ENCODE measurements at regions not wholly inside any gene's neighbourhood (a gene's known extent, or its start where the extent isn't known, plus 50 kb on each side); places are given as distances from the start of the nearest gene placed in this dataset.

DNA sequence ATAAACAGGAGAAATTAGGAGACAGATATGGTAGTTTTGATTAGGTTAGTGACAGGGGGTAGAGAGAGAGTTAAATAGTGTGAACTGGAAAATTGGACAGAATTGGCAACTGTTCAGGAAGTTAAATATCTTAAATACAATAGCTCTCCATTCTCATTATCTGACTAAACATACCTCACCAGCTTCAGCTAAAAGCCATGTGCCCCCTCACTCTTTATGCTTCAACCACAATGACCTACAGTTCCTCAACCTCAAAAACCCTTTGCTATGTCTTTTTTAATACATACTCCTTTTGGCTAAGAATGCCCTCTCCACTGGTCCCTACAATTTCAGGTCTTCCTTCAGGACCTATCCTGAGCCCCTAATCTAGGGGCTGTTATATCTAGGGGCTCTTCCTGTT, 740.2 kb upstream of the ZEB2 start:
- Histone ChIP-seq H3K36me3 (ENCODE audit: low read depth, low read length) (no peaks in the 10 kb centered on the region), H3K4me3 (ENCODE audit: low read length) (no peak overlapping the region), H3K4me1 (ENCODE audit: insufficient read depth, low read length) (no peaks in the 10 kb centered on the region), H3K9me3 (ENCODE audit: low read length) (no peaks in the 10 kb centered on the region), H3F3A (ENCODE audit: low read length, unreplicated experiment) (no peaks in the 10 kb centered on the region), H3K4me2 (ENCODE audit: low read length) (no peak overlapping the region), H3K9me2 (replicated peaks; ENCODE audit: low read length) (no peaks in the 10 kb centered on the region), H3K79me2 (ENCODE audit: low read length) (no peaks in the 10 kb centered on the region), H3K9ac (ENCODE audit: low read length) (no peak overlapping the region), H2AFZ (ENCODE audit: low read length) (no peak overlapping the region), H4K20me1 (ENCODE audit: low read length) (no peaks in the 10 kb centered on the region), H3K27me3 (ENCODE audit: low read length) (no peaks in the 10 kb centered on the region), H3K27ac (ENCODE audit: low read length) (no peak overlapping the region)
- CTCF ChIA-PET: no interaction called here
- no peak for TF ChIP-seq EZH2phosphoT487 (IDR thresholded peaks at IDR 0.05; ENCODE audit: borderline replicate concordance, low read length)
- TF ChIP-seq EZH2 (IDR thresholded peaks at IDR 0.05; ENCODE audit: low read length, unreplicated experiment): no peak
- TF ChIP-seq, protein P1, sequence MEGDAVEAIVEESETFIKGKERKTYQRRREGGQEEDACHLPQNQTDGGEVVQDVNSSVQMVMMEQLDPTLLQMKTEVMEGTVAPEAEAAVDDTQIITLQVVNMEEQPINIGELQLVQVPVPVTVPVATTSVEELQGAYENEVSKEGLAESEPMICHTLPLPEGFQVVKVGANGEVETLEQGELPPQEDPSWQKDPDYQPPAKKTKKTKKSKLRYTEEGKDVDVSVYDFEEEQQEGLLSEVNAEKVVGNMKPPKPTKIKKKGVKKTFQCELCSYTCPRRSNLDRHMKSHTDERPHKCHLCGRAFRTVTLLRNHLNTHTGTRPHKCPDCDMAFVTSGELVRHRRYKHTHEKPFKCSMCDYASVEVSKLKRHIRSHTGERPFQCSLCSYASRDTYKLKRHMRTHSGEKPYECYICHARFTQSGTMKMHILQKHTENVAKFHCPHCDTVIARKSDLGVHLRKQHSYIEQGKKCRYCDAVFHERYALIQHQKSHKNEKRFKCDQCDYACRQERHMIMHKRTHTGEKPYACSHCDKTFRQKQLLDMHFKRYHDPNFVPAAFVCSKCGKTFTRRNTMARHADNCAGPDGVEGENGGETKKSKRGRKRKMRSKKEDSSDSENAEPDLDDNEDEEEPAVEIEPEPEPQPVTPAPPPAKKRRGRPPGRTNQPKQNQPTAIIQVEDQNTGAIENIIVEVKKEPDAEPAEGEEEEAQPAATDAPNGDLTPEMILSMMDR (conservative IDR thresholded peaks at IDR 0.05; ENCODE audit: low read depth, low read length): no peak
- ATAC-seq (no peak), DNase-seq (no peak)
- no TSS peak for BruUV-seq (replicated peaks)
- POLR2A ChIA-PET (ENCODE audit: unreplicated experiment): no interaction called here
- intact Hi-C loops (cut with micrococcal nuclease): no loop called here

DNA sequence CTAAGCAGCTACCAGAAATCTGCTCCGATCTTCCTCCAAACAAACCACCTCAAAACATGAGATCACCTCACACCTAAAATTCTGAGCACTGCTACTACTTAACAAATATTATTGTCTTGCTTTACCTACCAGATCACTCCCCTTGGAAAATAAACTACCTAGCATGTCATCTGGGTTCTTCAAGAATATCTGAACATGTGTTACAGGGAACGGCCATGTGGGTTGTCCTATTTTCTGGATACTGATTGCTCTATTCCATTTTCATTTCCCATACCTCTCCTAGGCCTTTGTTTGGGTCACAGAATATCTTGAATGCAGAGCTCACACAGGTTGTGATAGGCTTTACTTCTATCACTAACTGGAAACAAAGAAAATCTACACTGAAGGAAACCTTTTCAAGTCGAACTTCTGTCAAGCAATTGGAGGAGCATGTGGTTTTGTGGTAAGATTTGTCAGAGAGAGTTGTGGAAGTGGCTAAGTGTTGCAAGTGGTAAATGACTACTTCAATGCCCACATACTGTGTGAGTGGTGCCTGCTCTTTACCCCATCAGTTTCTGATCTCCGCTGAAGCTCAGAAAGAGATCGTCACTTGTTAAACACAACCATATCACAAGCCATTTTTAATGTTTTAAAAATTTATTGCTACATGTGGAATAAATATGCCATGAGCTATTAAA, 739.1 kb upstream of the ZEB2 start:
- H3K9ac ChIP-seq (ENCODE audit: low read length): no peak overlapping the region
- no peak overlapping the region for H2AFZ ChIP-seq (ENCODE audit: low read length)
- no peaks in the 10 kb centered on the region for H3K36me3 ChIP-seq (ENCODE audit: low read depth, low read length)
- H3K27ac ChIP-seq (ENCODE audit: low read length): no peak overlapping the region
- H3K79me2 ChIP-seq (ENCODE audit: low read length): no peaks in the 10 kb centered on the region
- H3K4me2 ChIP-seq (ENCODE audit: low read length): no peak overlapping the region
- H3K9me3 ChIP-seq (ENCODE audit: low read length): no peaks in the 10 kb centered on the region
- POLR2A ChIA-PET (ENCODE audit: unreplicated experiment): no interaction called here
- H3K9me2 ChIP-seq (replicated peaks; ENCODE audit: low read length): no peaks in the 10 kb centered on the region
- ATAC-seq: no peak
- no peaks in the 10 kb centered on the region for H3F3A ChIP-seq (ENCODE audit: low read length, unreplicated experiment)
- TF ChIP-seq, protein P1 (conservative IDR thresholded peaks at IDR 0.05; ENCODE audit: low read depth, low read length): no peak
- TF ChIP-seq EZH2phosphoT487 (IDR thresholded peaks at IDR 0.05; ENCODE audit: borderline replicate concordance, low read length) (no peak), EZH2 (IDR thresholded peaks at IDR 0.05; ENCODE audit: low read length, unreplicated experiment) (no peak)
- CTCF ChIA-PET: no interaction called here
- intact Hi-C loops (cut with micrococcal nuclease): no loop called here
- no peaks in the 10 kb centered on the region for H3K4me1 ChIP-seq (ENCODE audit: insufficient read depth, low read length)
- BruUV-seq (replicated peaks): no TSS peak
- no peaks in the 10 kb centered on the region for H3K27me3 ChIP-seq (ENCODE audit: low read length)
- no peaks in the 10 kb centered on the region for H4K20me1 ChIP-seq (ENCODE audit: low read length)
- no peak for DNase-seq
- H3K4me3 ChIP-seq (ENCODE audit: low read length): no peak overlapping the region

DNA sequence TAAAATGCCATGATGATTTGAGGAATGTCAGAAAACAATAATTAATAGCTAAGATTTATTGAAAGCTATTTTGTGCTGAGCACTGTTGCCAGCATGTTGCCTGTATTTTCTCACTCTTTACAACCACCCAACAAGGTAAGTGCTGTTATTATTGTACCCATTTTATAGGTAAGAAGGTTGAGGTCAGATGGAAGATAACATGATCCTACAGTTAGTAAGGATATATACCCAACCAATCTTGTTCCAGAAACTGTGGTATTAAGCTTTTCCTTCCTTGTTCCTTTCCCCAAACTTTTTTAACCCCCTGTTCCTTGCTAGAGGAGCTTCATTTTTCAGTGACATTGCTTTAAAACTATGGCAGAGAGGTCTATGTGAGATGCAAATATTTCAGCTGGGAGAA, 738.0 kb upstream of the ZEB2 start:
- BruUV-seq (replicated peaks): no TSS peak
- Histone ChIP-seq H3K9me3 (ENCODE audit: low read length) (no peaks in the 10 kb centered on the region), H3K9me2 (replicated peaks; ENCODE audit: low read length) (no peaks in the 10 kb centered on the region), H3K27ac (ENCODE audit: low read length) (no peak overlapping the region), H3K27me3 (ENCODE audit: low read length) (no peaks in the 10 kb centered on the region), H2AFZ (ENCODE audit: low read length) (no peak overlapping the region), H3K9ac (ENCODE audit: low read length) (no peak overlapping the region), H3K4me1 (ENCODE audit: insufficient read depth, low read length) (no peaks in the 10 kb centered on the region), H3K4me3 (ENCODE audit: low read length) (no peak overlapping the region), H3K36me3 (ENCODE audit: low read depth, low read length) (no peaks in the 10 kb centered on the region), H4K20me1 (ENCODE audit: low read length) (no peaks in the 10 kb centered on the region), H3F3A (ENCODE audit: low read length, unreplicated experiment) (no peaks in the 10 kb centered on the region), H3K79me2 (ENCODE audit: low read length) (no peaks in the 10 kb centered on the region), H3K4me2 (ENCODE audit: low read length) (no peak overlapping the region)
- TF ChIP-seq EZH2 (IDR thresholded peaks at IDR 0.05; ENCODE audit: low read length, unreplicated experiment) (no peak), EZH2phosphoT487 (IDR thresholded peaks at IDR 0.05; ENCODE audit: borderline replicate concordance, low read length) (no peak)
- TF ChIP-seq, protein P1 (conservative IDR thresholded peaks at IDR 0.05; ENCODE audit: low read depth, low read length): no peak
- ChIA-PET CTCF (no interaction called here), POLR2A (ENCODE audit: unreplicated experiment) (no interaction called here)
- DNase-seq: no peak
- no peak for ATAC-seq
- intact Hi-C loops (cut with micrococcal nuclease): no loop called here

Measured in PC-3 (cell line).